ENCODE measurements at regions not wholly inside any gene's neighbourhood (a gene's known extent, or its start where the extent isn't known, plus 50 kb on each side); places are given as distances from the start of the nearest gene placed in this dataset.
"Not testable (repeated sequence)": the region's sequence is repeated elsewhere in the genome, so short reads cannot be mapped to it uniquely, and the experiment has no call there.

DNA sequence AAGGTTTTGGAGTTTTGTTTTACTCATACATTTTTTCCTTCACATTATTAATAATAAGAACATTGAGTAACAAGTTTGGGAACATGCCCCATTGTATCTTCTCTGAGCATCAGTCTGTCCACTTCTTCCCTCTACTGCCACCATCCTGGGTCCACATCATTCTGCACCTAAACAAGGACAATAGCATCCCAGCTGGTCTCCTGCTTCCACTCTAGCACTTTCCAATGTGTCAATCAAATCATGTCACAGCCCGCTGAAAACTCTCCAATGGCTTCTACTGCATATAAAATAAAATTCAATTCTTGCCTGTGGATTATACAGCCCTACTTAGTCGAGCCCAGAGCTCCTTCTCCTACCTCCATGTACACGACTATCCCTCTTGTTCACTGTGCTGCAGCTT is 66.8 kb upstream of the RBPJ start:
- TF ChIP-seq ZNF70 (CRISPR knock-in tag; IDR thresholded peaks at IDR 0.05) (no peak), ZNF565 (CRISPR knock-in tag; conservative IDR thresholded peaks at IDR 0.05; ENCODE audit: low read depth) (no peak), TOX (CRISPR knock-in tag; IDR thresholded peaks at IDR 0.05; ENCODE audit: borderline replicate concordance) (no peak), ARNTL (CRISPR knock-in tag; IDR thresholded peaks at IDR 0.05; ENCODE audit: borderline replicate concordance, low read depth) (no peak), CSRNP3 (CRISPR knock-in tag; IDR thresholded peaks at IDR 0.05) (no peak), SNAI2 (CRISPR knock-in tag; IDR thresholded peaks at IDR 0.05) (no peak), GLIS3 (CRISPR knock-in tag; IDR thresholded peaks at IDR 0.05) (no peak)
- TF ChIP-seq, protein P1, sequence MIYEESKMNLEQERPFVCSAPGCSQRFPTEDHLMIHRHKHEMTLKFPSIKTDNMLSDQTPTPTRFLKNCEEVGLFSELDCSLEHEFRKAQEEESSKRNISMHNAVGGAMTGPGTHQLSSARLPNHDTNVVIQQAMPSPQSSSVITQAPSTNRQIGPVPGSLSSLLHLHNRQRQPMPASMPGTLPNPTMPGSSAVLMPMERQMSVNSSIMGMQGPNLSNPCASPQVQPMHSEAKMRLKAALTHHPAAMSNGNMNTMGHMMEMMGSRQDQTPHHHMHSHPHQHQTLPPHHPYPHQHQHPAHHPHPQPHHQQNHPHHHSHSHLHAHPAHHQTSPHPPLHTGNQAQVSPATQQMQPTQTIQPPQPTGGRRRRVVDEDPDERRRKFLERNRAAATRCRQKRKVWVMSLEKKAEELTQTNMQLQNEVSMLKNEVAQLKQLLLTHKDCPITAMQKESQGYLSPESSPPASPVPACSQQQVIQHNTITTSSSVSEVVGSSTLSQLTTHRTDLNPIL (CRISPR knock-in tag; IDR thresholded peaks at IDR 0.05; ENCODE audit: low read depth), result no peak
- ATAC-seq, result no peak

GRCh38 chr4:26255989-26256388 is 64.8 kb upstream of the RBPJ start:
- ATAC-seq, result no peak; the same call in 2 of the 3 replicates

GRCh38 chr4:26257444-26257843 is 63.4 kb upstream of the RBPJ start:
- not testable (repeated sequence) for ATAC-seq

More at GRCh38 chr4:26255989-26256388, 64.8 kb upstream of the RBPJ start:
- TF ChIP-seq ESRRG (CRISPR knock-in tag; IDR thresholded peaks at IDR 0.05) (no peak), PATZ1 (CRISPR knock-in tag; IDR thresholded peaks at IDR 0.05; ENCODE audit: borderline replicate concordance) (no peak), GLIS3 (CRISPR knock-in tag; IDR thresholded peaks at IDR 0.05) (no peak), ZFP30 (CRISPR knock-in tag; IDR thresholded peaks at IDR 0.05) (no peak), PPARA (CRISPR knock-in tag; IDR thresholded peaks at IDR 0.05; ENCODE audit: borderline replicate concordance) (no peak), ARNTL (CRISPR knock-in tag; IDR thresholded peaks at IDR 0.05; ENCODE audit: borderline replicate concordance, low read depth) (no peak), CSDC2 (CRISPR knock-in tag; IDR thresholded peaks at IDR 0.05) (no peak), ZNF70 (CRISPR knock-in tag; IDR thresholded peaks at IDR 0.05) (no peak), BACH2 (CRISPR knock-in tag; IDR thresholded peaks at IDR 0.05; ENCODE audit: borderline replicate concordance) (no peak), OSR1 (CRISPR knock-in tag; IDR thresholded peaks at IDR 0.05) (no peak), ZNF8 (CRISPR knock-in tag; IDR thresholded peaks at IDR 0.05) (no peak), ZNF565 (CRISPR knock-in tag; conservative IDR thresholded peaks at IDR 0.05; ENCODE audit: low read depth) (no peak)
- TF ChIP-seq, protein P2, sequence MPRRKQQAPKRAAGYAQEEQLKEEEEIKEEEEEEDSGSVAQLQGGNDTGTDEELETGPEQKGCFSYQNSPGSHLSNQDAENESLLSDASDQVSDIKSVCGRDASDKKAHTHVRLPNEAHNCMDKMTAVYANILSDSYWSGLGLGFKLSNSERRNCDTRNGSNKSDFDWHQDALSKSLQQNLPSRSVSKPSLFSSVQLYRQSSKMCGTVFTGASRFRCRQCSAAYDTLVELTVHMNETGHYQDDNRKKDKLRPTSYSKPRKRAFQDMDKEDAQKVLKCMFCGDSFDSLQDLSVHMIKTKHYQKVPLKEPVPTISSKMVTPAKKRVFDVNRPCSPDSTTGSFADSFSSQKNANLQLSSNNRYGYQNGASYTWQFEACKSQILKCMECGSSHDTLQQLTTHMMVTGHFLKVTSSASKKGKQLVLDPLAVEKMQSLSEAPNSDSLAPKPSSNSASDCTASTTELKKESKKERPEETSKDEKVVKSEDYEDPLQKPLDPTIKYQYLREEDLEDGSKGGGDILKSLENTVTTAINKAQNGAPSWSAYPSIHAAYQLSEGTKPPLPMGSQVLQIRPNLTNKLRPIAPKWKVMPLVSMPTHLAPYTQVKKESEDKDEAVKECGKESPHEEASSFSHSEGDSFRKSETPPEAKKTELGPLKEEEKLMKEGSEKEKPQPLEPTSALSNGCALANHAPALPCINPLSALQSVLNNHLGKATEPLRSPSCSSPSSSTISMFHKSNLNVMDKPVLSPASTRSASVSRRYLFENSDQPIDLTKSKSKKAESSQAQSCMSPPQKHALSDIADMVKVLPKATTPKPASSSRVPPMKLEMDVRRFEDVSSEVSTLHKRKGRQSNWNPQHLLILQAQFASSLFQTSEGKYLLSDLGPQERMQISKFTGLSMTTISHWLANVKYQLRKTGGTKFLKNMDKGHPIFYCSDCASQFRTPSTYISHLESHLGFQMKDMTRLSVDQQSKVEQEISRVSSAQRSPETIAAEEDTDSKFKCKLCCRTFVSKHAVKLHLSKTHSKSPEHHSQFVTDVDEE (CRISPR knock-in tag; IDR thresholded peaks at IDR 0.05), result no peak

GRCh38 chr4:26257850-26258249 is 63.0 kb upstream of the RBPJ start:
- TF ChIP-seq TOX (CRISPR knock-in tag; IDR thresholded peaks at IDR 0.05; ENCODE audit: borderline replicate concordance), result no peak
- TF ChIP-seq BACH2 (CRISPR knock-in tag; IDR thresholded peaks at IDR 0.05; ENCODE audit: borderline replicate concordance), result no peak
- no peak for TF ChIP-seq ZNF70 (CRISPR knock-in tag; IDR thresholded peaks at IDR 0.05)
- TF ChIP-seq, protein P2 (CRISPR knock-in tag; IDR thresholded peaks at IDR 0.05), result no peak
- ATAC-seq, result no peak
